Endothelial cell of umbilical vein (primary cell): ENCODE measurements at regions not wholly inside any gene's neighbourhood (a gene's known extent, or its start where the extent isn't known, plus 50 kb on each side); places are given as distances from the start of the nearest gene placed in this dataset.

Source experiments
- POLR2A ChIP-seq: IDR thresholded peaks from 2 replicates; pipeline ENCODE4 v1.6.1; 2012; ENCODE audit warnings: low read depth, mild to moderate bottlenecking, control low read depth, low read length
- POLR2AphosphoS5 ChIP-seq: IDR thresholded peaks from 2 replicates; pipeline ENCODE4 v1.6.1; 2012; ENCODE audit warnings: low read depth, mild to moderate bottlenecking, control low read depth, low read length, moderate library complexity; ENCODE audit not compliant: insufficient read depth
- TF ChIP-seq, protein P1 (sequence below), 2 donors: IDR thresholded peaks; 1 replicate in 1 of 2; 2 replicates in 1 of 2; pipeline ENCODE4 v1.5.1; 2011; ENCODE audit warnings: low read length in 2 of 2, mild to moderate bottlenecking in 2 of 2, moderate library complexity in 2 of 2, control low read depth in 1 of 2, inconsistent platforms in 1 of 2, low read depth in 1 of 2; ENCODE audit not compliant: insufficient read depth in 1 of 2; ENCODE audit errors: extremely low read depth in 1 of 2

DNA sequence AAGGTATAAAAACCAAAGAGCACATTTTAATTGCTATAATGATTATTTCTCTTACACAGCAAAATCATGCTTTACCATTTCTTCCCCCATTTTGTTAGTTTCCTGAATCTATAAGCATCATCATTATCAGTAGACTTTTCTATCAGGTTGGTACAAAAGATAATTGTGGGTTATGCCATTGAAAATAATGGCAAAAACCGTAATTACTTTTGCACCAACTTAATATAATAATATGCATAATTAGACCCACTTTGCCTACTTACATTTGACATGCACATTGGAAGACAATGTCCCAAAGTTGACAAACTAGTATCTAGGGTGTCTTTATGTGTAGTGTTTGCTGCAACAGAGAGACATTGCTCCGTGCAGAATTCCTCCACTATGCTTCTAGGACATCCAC lies 594.2 kb downstream of the LMO4 start:
- TF ChIP-seq POLR2A (no peak), POLR2AphosphoS5 (no peak)
- TF ChIP-seq, protein P1, sequence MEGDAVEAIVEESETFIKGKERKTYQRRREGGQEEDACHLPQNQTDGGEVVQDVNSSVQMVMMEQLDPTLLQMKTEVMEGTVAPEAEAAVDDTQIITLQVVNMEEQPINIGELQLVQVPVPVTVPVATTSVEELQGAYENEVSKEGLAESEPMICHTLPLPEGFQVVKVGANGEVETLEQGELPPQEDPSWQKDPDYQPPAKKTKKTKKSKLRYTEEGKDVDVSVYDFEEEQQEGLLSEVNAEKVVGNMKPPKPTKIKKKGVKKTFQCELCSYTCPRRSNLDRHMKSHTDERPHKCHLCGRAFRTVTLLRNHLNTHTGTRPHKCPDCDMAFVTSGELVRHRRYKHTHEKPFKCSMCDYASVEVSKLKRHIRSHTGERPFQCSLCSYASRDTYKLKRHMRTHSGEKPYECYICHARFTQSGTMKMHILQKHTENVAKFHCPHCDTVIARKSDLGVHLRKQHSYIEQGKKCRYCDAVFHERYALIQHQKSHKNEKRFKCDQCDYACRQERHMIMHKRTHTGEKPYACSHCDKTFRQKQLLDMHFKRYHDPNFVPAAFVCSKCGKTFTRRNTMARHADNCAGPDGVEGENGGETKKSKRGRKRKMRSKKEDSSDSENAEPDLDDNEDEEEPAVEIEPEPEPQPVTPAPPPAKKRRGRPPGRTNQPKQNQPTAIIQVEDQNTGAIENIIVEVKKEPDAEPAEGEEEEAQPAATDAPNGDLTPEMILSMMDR (IDR thresholded peaks at IDR 0.05; ENCODE audit: extremely low read depth in 1 of 2, insufficient read depth in 1 of 2, low read depth in 1 of 2, low read length in 2 of 2) = no peak
